Gastrocnemius medialis (tissue), 4 donors: ENCODE measurements at regions not wholly inside any gene's neighbourhood (a gene's known extent, or its start where the extent isn't known, plus 50 kb on each side); places are given as distances from the start of the nearest gene placed in this dataset.

Experiments used
- CTCF ChIP-seq, 5 experiments: fragments of 450-650 bp in 3 of 5; fragments of 200-600 bp in 2 of 5; sonication (generic) in 2 of 5; IDR thresholded peaks in 4 of 5; conservative IDR thresholded peaks in 1 of 5; 1 replicate in 4 of 5; 2 replicates in 1 of 5; pipeline ENCODE4 v1.5.1; 2016 to 2019; ENCODE audit warnings: antibody characterized with exemption in 5 of 5, mild to moderate bottlenecking in 3 of 5, moderate library complexity in 3 of 5
- POLR2A ChIP-seq, 2 donors: fragments of 450-650 bp; IDR thresholded peaks; one replicate each; pipeline ENCODE4 v1.6.1; 2017; ENCODE audit warnings: antibody characterized with exemption in 2 of 2, mild to moderate bottlenecking in 2 of 2, moderate library complexity in 2 of 2

DNA sequence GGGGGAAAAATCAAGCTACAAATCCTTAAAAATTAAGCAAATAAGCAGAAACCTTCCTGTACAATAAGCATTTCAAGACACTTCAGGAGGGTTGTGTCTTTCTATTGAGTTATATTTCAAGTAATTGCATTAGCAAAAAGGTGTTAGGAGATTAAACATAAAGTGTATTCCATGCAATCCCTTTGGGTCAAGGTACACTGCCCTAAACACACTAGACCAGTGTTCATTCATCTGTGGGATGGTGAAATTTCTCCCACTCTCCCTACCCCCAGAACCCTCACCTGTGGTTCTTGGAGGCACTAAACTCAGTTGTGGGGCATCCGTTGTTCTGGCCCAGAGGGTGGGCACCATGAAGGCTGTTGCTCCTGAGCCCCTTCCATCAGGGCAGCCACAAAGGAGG is 205.1 kb upstream of the SGK1 start:
- no peak for TF ChIP-seq POLR2A (IDR thresholded peaks at IDR 0.05)
- TF ChIP-seq CTCF (IDR thresholded peaks at IDR 0.05 in 4 of 5, conservative IDR thresholded peaks at IDR 0.05 in 1 of 5), result no peak
